ENCODE measurements at regions not wholly inside any gene's neighbourhood (a gene's known extent, or its start where the extent isn't known, plus 50 kb on each side); places are given as distances from the start of the nearest gene placed in this dataset.

GRCh38 chr3:66885326-66886000 lies 112.6 kb upstream of the KBTBD8 start:
- no peak for DNase-seq (ENCODE audit: extremely low read depth, insufficient read length)
- TF ChIP-seq CTCF (IDR thresholded peaks at IDR 0.05; ENCODE audit: insufficient read depth, low read length, poor library complexity, severe bottlenecking), result no peak
- H3K4me3 ChIP-seq (replicated peaks; ENCODE audit: low read depth, low read length), result no peak overlapping the region
- H3K27me3 ChIP-seq (replicated peaks; ENCODE audit: control insufficient read depth, insufficient read depth, low read length), result no peaks in the 10 kb centered on the region
- H3K36me3 ChIP-seq (ENCODE audit: control insufficient read depth, insufficient read depth, low read length), result no peaks in the 10 kb centered on the region

GRCh38 chr3:66889750-66890494 lies 108.2 kb upstream of the KBTBD8 start:
- no peaks in the 10 kb centered on the region for H3K36me3 ChIP-seq (ENCODE audit: control insufficient read depth, insufficient read depth, low read length)
- H3K27me3 ChIP-seq (replicated peaks; ENCODE audit: control insufficient read depth, insufficient read depth, low read length), result no peaks in the 10 kb centered on the region
- no peak overlapping the region for H3K4me3 ChIP-seq (replicated peaks; ENCODE audit: low read depth, low read length)
- TF ChIP-seq CTCF (IDR thresholded peaks at IDR 0.05; ENCODE audit: insufficient read depth, low read length, poor library complexity, severe bottlenecking), result no peak
- no peak for DNase-seq (ENCODE audit: extremely low read depth, insufficient read length)

- no peaks in the 10 kb centered on the region for H3K27me3 ChIP-seq (replicated peaks; ENCODE audit: control insufficient read depth, insufficient read depth, low read length)
- H3K4me3 ChIP-seq (replicated peaks; ENCODE audit: low read depth, low read length), result no peak overlapping the region
- no peak for TF ChIP-seq CTCF (IDR thresholded peaks at IDR 0.05; ENCODE audit: insufficient read depth, low read length, poor library complexity, severe bottlenecking)
- DNase-seq (ENCODE audit: extremely low read depth, insufficient read length), result no peak
- H3K36me3 ChIP-seq (ENCODE audit: control insufficient read depth, insufficient read depth, low read length), result no peaks in the 10 kb centered on the region
Measured at GRCh38 chr3:66898155-66898554, 100.0 kb upstream of the KBTBD8 start.

GRCh38 chr3:66904336-66904735 lies 93.8 kb upstream of the KBTBD8 start:
- Histone ChIP-seq H3K27me3 (replicated peaks; ENCODE audit: control insufficient read depth, insufficient read depth, low read length) (no peaks in the 10 kb centered on the region), H3K36me3 (ENCODE audit: control insufficient read depth, insufficient read depth, low read length) (no peaks in the 10 kb centered on the region), H3K4me3 (replicated peaks; ENCODE audit: low read depth, low read length) (no peak overlapping the region)
- DNase-seq (ENCODE audit: extremely low read depth, insufficient read length), result no peak
- no peak for TF ChIP-seq CTCF (IDR thresholded peaks at IDR 0.05; ENCODE audit: insufficient read depth, low read length, poor library complexity, severe bottlenecking)

- Histone ChIP-seq H3K4me3 (replicated peaks; ENCODE audit: low read depth, low read length) (no peak overlapping the region), H3K36me3 (ENCODE audit: control insufficient read depth, insufficient read depth, low read length) (no peaks in the 10 kb centered on the region), H3K27me3 (replicated peaks; ENCODE audit: control insufficient read depth, insufficient read depth, low read length) (no peaks in the 10 kb centered on the region)
- DNase-seq (ENCODE audit: extremely low read depth, insufficient read length), result no peak
- no peak for TF ChIP-seq CTCF (IDR thresholded peaks at IDR 0.05; ENCODE audit: insufficient read depth, low read length, poor library complexity, severe bottlenecking)
Measured at GRCh38 chr3:66904831-66905493, 93.1 kb upstream of the KBTBD8 start.

Data from GM06990 (cell line).